Gastrocnemius medialis (tissue), 4 donors: ENCODE measurements at regions not wholly inside any gene's neighbourhood (a gene's known extent, or its start where the extent isn't known, plus 50 kb on each side); places are given as distances from the start of the nearest gene placed in this dataset.

ENCODE experiments used
- ATAC-seq, 2 donors: fragments of 150-250 bp; one replicate each; pipeline ENCODE4 v1.9.1; 2016
- DNase-seq, 2 donors: peaks; one replicate each; pipeline ENCODE4 v3.0.0-alpha.2; 2019
- H3K27ac ChIP-seq, 4 donors: fragments of 200-600 bp; sonication (generic); 1 replicate in 1 of 4; 2 replicates in 3 of 4; pipeline ENCODE4 v1.5.1; 2016 to 2018; ENCODE audit warnings: mild to moderate bottlenecking in 2 of 4, moderate library complexity in 1 of 4
- H3K27me3 ChIP-seq, 3 donors: fragments of 200-600 bp; sonication (generic) in 2 of 3; 1 replicate in 1 of 3; 2 replicates in 2 of 3; pipeline versions ENCODE4 v1.5.1 to v1.6.0; 2016 to 2019; ENCODE audit warnings: mild to moderate bottlenecking in 1 of 3, moderate library complexity in 1 of 3
- H3K36me3 ChIP-seq, 2 donors: fragments of 200-600 bp; sonication (generic) in 1 of 2; one replicate each; pipeline ENCODE4 v1.5.1; 2017 to 2018
- H3K4me1 ChIP-seq, 2 donors: fragments of 200-600 bp; sonication (generic) in 1 of 2; one replicate each; pipeline ENCODE4 v1.5.1; 2016 to 2017; ENCODE audit warnings: mild to moderate bottlenecking in 2 of 2
- H3K4me3 ChIP-seq, 4 donors: fragments of 200-600 bp; sonication (generic) in 3 of 4; 1 replicate in 1 of 4; 2 replicates in 3 of 4; pipeline ENCODE4 v1.5.1; 2016 to 2019; ENCODE audit warnings: mild to moderate bottlenecking in 2 of 4
- H3K9me3 ChIP-seq, 3 donors: fragments of 200-600 bp; sonication (generic) in 2 of 3; 1 replicate in 1 of 3; 2 replicates in 2 of 3; pipeline ENCODE4 v1.5.1; 2016 to 2019
- POLR2A ChIP-seq, 2 donors: fragments of 450-650 bp; IDR thresholded peaks; one replicate each; pipeline ENCODE4 v1.6.1; 2017; ENCODE audit warnings: antibody characterized with exemption in 2 of 2, mild to moderate bottlenecking in 2 of 2, moderate library complexity in 2 of 2
- in situ Hi-C, 4 donors: fragments of 200-750 bp; cut with MboI; loops; one replicate each; pipeline versions ENCODE4 v1.15.0 to v1.8.0; 2017; ENCODE audit warnings: low sequenced_read_pairs in 4 of 4
- intact Hi-C: fragments of 100-400 bp; cut with DNase I; formaldehyde crosslinking; loops from one replicate; pipeline ENCODE4 v1.15.1; 2023; ENCODE audit warnings: low total_unique reads
- TF ChIP-seq, protein P1 (sequence below), 5 experiments: fragments of 450-650 bp in 3 of 5; fragments of 200-600 bp in 2 of 5; sonication (generic) in 2 of 5; IDR thresholded peaks in 4 of 5; conservative IDR thresholded peaks in 1 of 5; 1 replicate in 4 of 5; 2 replicates in 1 of 5; pipeline ENCODE4 v1.5.1; 2016 to 2019; ENCODE audit warnings: antibody characterized with exemption in 5 of 5, mild to moderate bottlenecking in 3 of 5, moderate library complexity in 3 of 5

DNA sequence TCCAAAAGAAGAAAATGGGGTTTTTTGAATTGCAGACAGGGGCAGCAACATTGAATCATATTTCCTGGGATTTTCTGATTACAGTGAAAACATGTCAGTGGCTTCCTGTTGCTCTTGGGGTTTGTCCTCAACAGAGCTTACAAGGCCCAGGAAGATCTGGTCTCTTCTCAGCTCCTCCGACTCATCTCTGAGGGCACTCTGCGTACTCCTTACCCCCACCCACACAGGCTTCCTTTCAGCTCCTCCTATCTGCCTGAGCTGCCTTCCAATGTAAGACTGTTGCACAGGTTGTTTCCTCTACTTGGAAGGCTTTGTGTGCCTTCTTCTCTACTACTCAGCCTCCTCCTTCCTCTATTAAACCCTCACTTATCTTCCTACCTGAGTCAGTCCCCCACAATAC is 245.1 kb upstream of the MEF2C start:
- H3K36me3 ChIP-seq: no peaks in the 10 kb centered on the region
- intact Hi-C loops: no loop called here
- DNase-seq: no peak
- in situ Hi-C loops: no loop called here
- no peaks in the 10 kb centered on the region for H3K9me3 ChIP-seq
- TF ChIP-seq, protein P1, sequence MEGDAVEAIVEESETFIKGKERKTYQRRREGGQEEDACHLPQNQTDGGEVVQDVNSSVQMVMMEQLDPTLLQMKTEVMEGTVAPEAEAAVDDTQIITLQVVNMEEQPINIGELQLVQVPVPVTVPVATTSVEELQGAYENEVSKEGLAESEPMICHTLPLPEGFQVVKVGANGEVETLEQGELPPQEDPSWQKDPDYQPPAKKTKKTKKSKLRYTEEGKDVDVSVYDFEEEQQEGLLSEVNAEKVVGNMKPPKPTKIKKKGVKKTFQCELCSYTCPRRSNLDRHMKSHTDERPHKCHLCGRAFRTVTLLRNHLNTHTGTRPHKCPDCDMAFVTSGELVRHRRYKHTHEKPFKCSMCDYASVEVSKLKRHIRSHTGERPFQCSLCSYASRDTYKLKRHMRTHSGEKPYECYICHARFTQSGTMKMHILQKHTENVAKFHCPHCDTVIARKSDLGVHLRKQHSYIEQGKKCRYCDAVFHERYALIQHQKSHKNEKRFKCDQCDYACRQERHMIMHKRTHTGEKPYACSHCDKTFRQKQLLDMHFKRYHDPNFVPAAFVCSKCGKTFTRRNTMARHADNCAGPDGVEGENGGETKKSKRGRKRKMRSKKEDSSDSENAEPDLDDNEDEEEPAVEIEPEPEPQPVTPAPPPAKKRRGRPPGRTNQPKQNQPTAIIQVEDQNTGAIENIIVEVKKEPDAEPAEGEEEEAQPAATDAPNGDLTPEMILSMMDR (IDR thresholded peaks at IDR 0.05 in 4 of 5, conservative IDR thresholded peaks at IDR 0.05 in 1 of 5): no peak
- no peak for TF ChIP-seq POLR2A (IDR thresholded peaks at IDR 0.05)
- H3K4me1 ChIP-seq: no peaks in the 10 kb centered on the region
- no peak for ATAC-seq
- no peak overlapping the region for H3K27ac ChIP-seq
- no peak overlapping the region for H3K4me3 ChIP-seq
- no peaks in the 10 kb centered on the region for H3K27me3 ChIP-seq

GRCh38 chr5:89127191-89127590 is 244.2 kb upstream of the MEF2C start:
- DNase-seq (no peak), ATAC-seq (no peak)
- Histone ChIP-seq H3K4me1 (no peaks in the 10 kb centered on the region), H3K36me3 (no peaks in the 10 kb centered on the region), H3K27me3 (no peaks in the 10 kb centered on the region), H3K4me3 (no peak overlapping the region), H3K27ac (no peak overlapping the region), H3K9me3 (no peaks in the 10 kb centered on the region)
- in situ Hi-C loops (no loop called here), intact Hi-C loops (no loop called here)
- TF ChIP-seq, protein P1 (IDR thresholded peaks at IDR 0.05 in 4 of 5, conservative IDR thresholded peaks at IDR 0.05 in 1 of 5): no peak
- TF ChIP-seq POLR2A (IDR thresholded peaks at IDR 0.05): no peak

GRCh38 chr5:89125372-89125771 is 242.4 kb upstream of the MEF2C start:
- H3K9me3 ChIP-seq: no peaks in the 10 kb centered on the region
- H3K4me3 ChIP-seq: no peak overlapping the region
- no peak overlapping the region for H3K27ac ChIP-seq
- in situ Hi-C loops: no loop called here
- DNase-seq: no peak
- ATAC-seq: no peak
- H3K36me3 ChIP-seq: no peaks in the 10 kb centered on the region
- no peak for TF ChIP-seq POLR2A (IDR thresholded peaks at IDR 0.05)
- TF ChIP-seq, protein P1 (IDR thresholded peaks at IDR 0.05 in 4 of 5, conservative IDR thresholded peaks at IDR 0.05 in 1 of 5): no peak
- intact Hi-C loops: no loop called here
- no peaks in the 10 kb centered on the region for H3K4me1 ChIP-seq
- no peaks in the 10 kb centered on the region for H3K27me3 ChIP-seq

GRCh38 chr5:89123581-89123980 is 240.6 kb upstream of the MEF2C start:
- in situ Hi-C loops: no loop called here
- no peaks in the 10 kb centered on the region for H3K4me1 ChIP-seq
- no peak overlapping the region for H3K27ac ChIP-seq
- TF ChIP-seq, protein P1 (IDR thresholded peaks at IDR 0.05 in 4 of 5, conservative IDR thresholded peaks at IDR 0.05 in 1 of 5): no peak
- H3K9me3 ChIP-seq: no peaks in the 10 kb centered on the region
- H3K4me3 ChIP-seq: no peak overlapping the region
- ATAC-seq (no peak), DNase-seq (no peak)
- no peaks in the 10 kb centered on the region for H3K36me3 ChIP-seq
- H3K27me3 ChIP-seq: no peaks in the 10 kb centered on the region
- intact Hi-C loops: no loop called here

GRCh38 chr5:89120719-89121118 is 237.7 kb upstream of the MEF2C start:
- in situ Hi-C loops: no loop called here
- ATAC-seq (peak; percentile 47 to 91), DNase-seq (peak; percentile 5 to 31)
- Histone ChIP-seq H3K36me3 (no peaks in the 10 kb centered on the region), H3K4me1 (no peaks in the 10 kb centered on the region), H3K27me3 (no peaks in the 10 kb centered on the region), H3K4me3 (no peak overlapping the region), H3K9me3 (no peaks in the 10 kb centered on the region), H3K27ac (no peak overlapping the region)
- TF ChIP-seq POLR2A (IDR thresholded peaks at IDR 0.05): no peak
- TF ChIP-seq, protein P1 (IDR thresholded peaks at IDR 0.05 in 4 of 5, conservative IDR thresholded peaks at IDR 0.05 in 1 of 5): no peak
- intact Hi-C loops: no loop called here
